Endothelial cell of umbilical vein (primary cell): ENCODE measurements at regions not wholly inside any gene's neighbourhood (a gene's known extent, or its start where the extent isn't known, plus 50 kb on each side); places are given as distances from the start of the nearest gene placed in this dataset.

Experiments used
- EZH2 ChIP-seq: IDR thresholded peaks from 2 replicates; pipeline ENCODE4 v1.6.1; 2012; ENCODE audit warnings: borderline replicate concordance, low read depth, mild to moderate bottlenecking, moderate library complexity, low read length, inconsistent platforms; ENCODE audit not compliant: severe bottlenecking
- FOS ChIP-seq: IDR thresholded peaks from 2 replicates; pipeline ENCODE4 v1.6.1; 2011; ENCODE audit warnings: mild to moderate bottlenecking, low read length, moderate library complexity, borderline replicate concordance; ENCODE audit not compliant: insufficient read depth
- JUN ChIP-seq: IDR thresholded peaks from 2 replicates; pipeline ENCODE4 v1.6.1; 2011; ENCODE audit warnings: borderline replicate concordance, low read depth; ENCODE audit not compliant: insufficient read length, insufficient read depth
- MAX ChIP-seq: IDR thresholded peaks from 2 replicates; pipeline ENCODE4 v1.6.1; 2011; ENCODE audit not compliant: insufficient read depth, insufficient read length
- MYC ChIP-seq: IDR thresholded peaks from one replicate; pipeline ENCODE4 v1.6.1; 2011; ENCODE audit warnings: mild to moderate bottlenecking, low read depth, low read length
- POLR2A ChIP-seq: IDR thresholded peaks from 2 replicates; pipeline ENCODE4 v1.6.1; 2012; ENCODE audit warnings: low read depth, mild to moderate bottlenecking, control low read depth, low read length
- POLR2AphosphoS5 ChIP-seq: IDR thresholded peaks from 2 replicates; pipeline ENCODE4 v1.6.1; 2012; ENCODE audit warnings: low read depth, mild to moderate bottlenecking, control low read depth, low read length, moderate library complexity; ENCODE audit not compliant: insufficient read depth
- TF ChIP-seq, protein P1 (sequence below), 2 donors: IDR thresholded peaks; 1 replicate in 1 of 2; 2 replicates in 1 of 2; pipeline ENCODE4 v1.5.1; 2011; ENCODE audit warnings: low read length in 2 of 2, mild to moderate bottlenecking in 2 of 2, moderate library complexity in 2 of 2, control low read depth in 1 of 2, inconsistent platforms in 1 of 2, low read depth in 1 of 2; ENCODE audit not compliant: insufficient read depth in 1 of 2; ENCODE audit errors: extremely low read depth in 1 of 2

DNA sequence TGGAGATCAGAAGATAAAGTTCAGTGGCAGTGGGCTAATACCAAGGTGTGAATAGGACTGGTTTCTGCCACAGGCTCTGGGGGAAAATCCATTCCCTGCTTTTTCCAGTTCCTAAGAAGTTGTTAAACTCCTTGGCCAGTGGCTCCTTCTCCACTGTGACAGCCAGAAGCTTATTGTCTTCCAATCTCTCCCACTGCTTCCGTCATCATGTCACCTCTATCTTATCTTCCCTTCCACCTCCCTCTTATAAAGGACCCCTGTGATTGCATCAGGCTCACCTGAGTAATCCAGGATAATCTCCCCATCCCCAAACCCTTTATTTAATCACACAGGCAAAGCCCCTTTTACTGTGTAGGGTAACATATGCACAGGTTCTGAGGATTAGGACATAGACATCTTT lies 431.2 kb upstream of the SLC10A2 start:
- TF ChIP-seq, protein P1, sequence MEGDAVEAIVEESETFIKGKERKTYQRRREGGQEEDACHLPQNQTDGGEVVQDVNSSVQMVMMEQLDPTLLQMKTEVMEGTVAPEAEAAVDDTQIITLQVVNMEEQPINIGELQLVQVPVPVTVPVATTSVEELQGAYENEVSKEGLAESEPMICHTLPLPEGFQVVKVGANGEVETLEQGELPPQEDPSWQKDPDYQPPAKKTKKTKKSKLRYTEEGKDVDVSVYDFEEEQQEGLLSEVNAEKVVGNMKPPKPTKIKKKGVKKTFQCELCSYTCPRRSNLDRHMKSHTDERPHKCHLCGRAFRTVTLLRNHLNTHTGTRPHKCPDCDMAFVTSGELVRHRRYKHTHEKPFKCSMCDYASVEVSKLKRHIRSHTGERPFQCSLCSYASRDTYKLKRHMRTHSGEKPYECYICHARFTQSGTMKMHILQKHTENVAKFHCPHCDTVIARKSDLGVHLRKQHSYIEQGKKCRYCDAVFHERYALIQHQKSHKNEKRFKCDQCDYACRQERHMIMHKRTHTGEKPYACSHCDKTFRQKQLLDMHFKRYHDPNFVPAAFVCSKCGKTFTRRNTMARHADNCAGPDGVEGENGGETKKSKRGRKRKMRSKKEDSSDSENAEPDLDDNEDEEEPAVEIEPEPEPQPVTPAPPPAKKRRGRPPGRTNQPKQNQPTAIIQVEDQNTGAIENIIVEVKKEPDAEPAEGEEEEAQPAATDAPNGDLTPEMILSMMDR (IDR thresholded peaks at IDR 0.05; ENCODE audit: extremely low read depth in 1 of 2, insufficient read depth in 1 of 2, low read depth in 1 of 2, low read length in 2 of 2), result no peak
- TF ChIP-seq POLR2AphosphoS5 (no peak), POLR2A (no peak), MYC (no peak), EZH2 (no peak), MAX (no peak), JUN (no peak), FOS (no peak)
